ENCODE measurements at regions not wholly inside any gene's neighbourhood (a gene's known extent, or its start where the extent isn't known, plus 50 kb on each side); places are given as distances from the start of the nearest gene placed in this dataset.

DNA sequence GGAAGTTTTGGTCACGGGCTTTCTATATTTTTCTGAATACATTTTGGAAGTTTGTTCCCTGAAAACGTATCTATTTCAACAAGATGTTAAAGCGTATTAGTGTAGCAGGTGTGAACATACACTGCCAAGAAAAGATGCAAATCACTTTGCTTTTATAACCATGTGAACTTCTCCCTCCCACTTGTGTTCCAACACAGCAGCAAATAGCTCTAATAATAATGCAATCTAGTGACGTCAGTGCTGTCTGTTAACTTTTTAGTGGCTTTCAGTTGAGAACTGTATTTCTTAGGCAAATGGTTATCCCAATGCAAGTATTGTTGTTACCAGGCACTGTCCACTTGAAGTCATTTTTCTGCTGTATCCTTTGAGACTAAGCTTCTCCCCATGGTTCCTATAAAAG is 188.4 kb upstream of the IGFBP3 start:
- H3K27ac Mint-ChIP-seq (ENCODE audit: unreplicated experiment), result no peak overlapping the region
- intact Hi-C loops (cut with micrococcal nuclease; ENCODE audit: unreplicated experiment), result no loop called here

DNA sequence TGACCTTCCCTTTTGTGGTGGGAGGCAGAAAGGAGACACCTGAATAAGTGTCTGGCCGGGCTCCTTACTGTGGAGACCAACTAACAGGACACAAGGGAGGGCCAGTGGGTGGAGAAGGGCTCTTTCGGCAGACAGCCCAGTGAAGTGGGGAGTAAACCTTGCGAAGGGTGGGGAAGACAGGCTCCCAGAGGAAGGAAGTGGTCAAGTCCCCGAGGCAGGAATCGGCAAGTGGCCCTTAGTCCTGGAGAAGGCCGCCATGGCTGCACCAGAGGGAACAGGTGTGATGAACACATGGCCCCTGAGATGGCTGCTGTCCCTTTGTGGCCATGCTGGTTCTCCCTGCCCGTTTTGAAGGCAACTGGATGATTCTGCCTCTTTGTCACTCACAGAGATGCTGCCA is 187.2 kb upstream of the IGFBP3 start:
- no peaks in the 10 kb centered on the region for H3K9me3 Mint-ChIP-seq (ENCODE audit: low read depth, unreplicated experiment)
- intact Hi-C loops (cut with micrococcal nuclease; ENCODE audit: unreplicated experiment), result no loop called here
- H3K27ac Mint-ChIP-seq (ENCODE audit: unreplicated experiment), result no peak overlapping the region
- TF ChIP-seq, protein P1, sequence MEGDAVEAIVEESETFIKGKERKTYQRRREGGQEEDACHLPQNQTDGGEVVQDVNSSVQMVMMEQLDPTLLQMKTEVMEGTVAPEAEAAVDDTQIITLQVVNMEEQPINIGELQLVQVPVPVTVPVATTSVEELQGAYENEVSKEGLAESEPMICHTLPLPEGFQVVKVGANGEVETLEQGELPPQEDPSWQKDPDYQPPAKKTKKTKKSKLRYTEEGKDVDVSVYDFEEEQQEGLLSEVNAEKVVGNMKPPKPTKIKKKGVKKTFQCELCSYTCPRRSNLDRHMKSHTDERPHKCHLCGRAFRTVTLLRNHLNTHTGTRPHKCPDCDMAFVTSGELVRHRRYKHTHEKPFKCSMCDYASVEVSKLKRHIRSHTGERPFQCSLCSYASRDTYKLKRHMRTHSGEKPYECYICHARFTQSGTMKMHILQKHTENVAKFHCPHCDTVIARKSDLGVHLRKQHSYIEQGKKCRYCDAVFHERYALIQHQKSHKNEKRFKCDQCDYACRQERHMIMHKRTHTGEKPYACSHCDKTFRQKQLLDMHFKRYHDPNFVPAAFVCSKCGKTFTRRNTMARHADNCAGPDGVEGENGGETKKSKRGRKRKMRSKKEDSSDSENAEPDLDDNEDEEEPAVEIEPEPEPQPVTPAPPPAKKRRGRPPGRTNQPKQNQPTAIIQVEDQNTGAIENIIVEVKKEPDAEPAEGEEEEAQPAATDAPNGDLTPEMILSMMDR (IDR thresholded peaks at IDR 0.05; ENCODE audit: unreplicated experiment), result no peak
- no TSS peak for BruUV-seq (replicated peaks)
- no peaks in the 10 kb centered on the region for H3K27me3 Mint-ChIP-seq (ENCODE audit: unreplicated experiment)
- CTCF ChIA-PET, result interaction anchor here (0.9 to 1.1 kb wide), 2 partner anchors 13 to 31 kb away, joined by 3 read pairs; no protein-coding TSS in a partner anchor
- no peaks in the 10 kb centered on the region for H3K4me1 Mint-ChIP-seq (ENCODE audit: low read depth, unreplicated experiment)
- no peak overlapping the region for H3K4me3 Mint-ChIP-seq (ENCODE audit: low read depth, unreplicated experiment)
- no peak for DNase-seq
- H3K36me3 Mint-ChIP-seq (ENCODE audit: insufficient read depth, unreplicated experiment), result no peaks in the 10 kb centered on the region

More for the DNA sequence above, 188.4 kb upstream of the IGFBP3 start:
- no peak for DNase-seq
- no peaks in the 10 kb centered on the region for H3K4me1 Mint-ChIP-seq (ENCODE audit: low read depth, unreplicated experiment)
- no peaks in the 10 kb centered on the region for H3K36me3 Mint-ChIP-seq (ENCODE audit: insufficient read depth, unreplicated experiment)
- no peaks in the 10 kb centered on the region for H3K27me3 Mint-ChIP-seq (ENCODE audit: unreplicated experiment)
- H3K9me3 Mint-ChIP-seq (ENCODE audit: low read depth, unreplicated experiment), result no peaks in the 10 kb centered on the region
- CTCF ChIA-PET, result interaction anchor here (0.8 kb wide), 1 partner anchor 11 kb away, joined by 3 read pairs; no protein-coding TSS in a partner anchor
- no TSS peak for BruUV-seq (replicated peaks)
- H3K4me3 Mint-ChIP-seq (ENCODE audit: low read depth, unreplicated experiment), result no peak overlapping the region
- TF ChIP-seq, protein P1 (IDR thresholded peaks at IDR 0.05; ENCODE audit: unreplicated experiment), result no peak

DNA sequence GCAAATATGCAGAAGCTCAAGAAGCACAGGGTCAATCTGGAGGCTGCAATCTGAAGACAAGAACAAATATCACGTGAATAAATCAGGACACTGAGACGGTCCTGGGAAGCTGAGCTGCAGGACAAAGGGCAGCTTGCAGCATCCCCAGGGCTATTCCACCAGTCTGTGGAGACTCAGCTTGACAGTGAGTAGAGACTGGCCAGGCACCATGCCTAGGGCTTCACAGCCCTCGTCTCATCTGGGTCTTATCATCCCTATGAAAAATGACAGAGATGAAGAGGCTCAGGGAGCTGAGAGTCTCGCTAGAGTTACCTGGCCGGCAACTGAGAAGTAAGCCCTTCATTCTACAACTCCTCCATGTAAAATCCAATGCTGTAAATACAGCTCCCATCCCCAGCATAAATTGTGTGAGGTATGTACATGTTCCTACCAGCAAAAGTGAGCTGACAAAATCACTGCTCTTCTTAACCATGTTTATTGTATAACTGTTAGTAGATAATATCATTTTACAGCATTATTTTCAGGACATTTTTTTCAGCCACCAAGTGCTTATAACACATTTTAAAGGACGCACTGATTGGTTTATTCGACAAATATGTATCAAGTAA is 186.6 kb upstream of the IGFBP3 start:
- BruUV-seq (replicated peaks), result no TSS peak
- H3K27me3 Mint-ChIP-seq (ENCODE audit: unreplicated experiment), result no peaks in the 10 kb centered on the region
- H3K36me3 Mint-ChIP-seq (ENCODE audit: insufficient read depth, unreplicated experiment), result no peaks in the 10 kb centered on the region
- CTCF ChIA-PET, result interaction anchor here (0.9 to 1.1 kb wide), 2 partner anchors 13 to 32 kb away, joined by 3 read pairs; no protein-coding TSS in a partner anchor
- DNase-seq, result no peak
- no peak overlapping the region for H3K4me3 Mint-ChIP-seq (ENCODE audit: low read depth, unreplicated experiment)
- TF ChIP-seq, protein P1 (IDR thresholded peaks at IDR 0.05; ENCODE audit: unreplicated experiment), result no peak
- H3K27ac Mint-ChIP-seq (ENCODE audit: unreplicated experiment), result no peak overlapping the region
- no peaks in the 10 kb centered on the region for H3K4me1 Mint-ChIP-seq (ENCODE audit: low read depth, unreplicated experiment)
- no peaks in the 10 kb centered on the region for H3K9me3 Mint-ChIP-seq (ENCODE audit: low read depth, unreplicated experiment)
- intact Hi-C loops (cut with micrococcal nuclease; ENCODE audit: unreplicated experiment), result no loop called here

DNA sequence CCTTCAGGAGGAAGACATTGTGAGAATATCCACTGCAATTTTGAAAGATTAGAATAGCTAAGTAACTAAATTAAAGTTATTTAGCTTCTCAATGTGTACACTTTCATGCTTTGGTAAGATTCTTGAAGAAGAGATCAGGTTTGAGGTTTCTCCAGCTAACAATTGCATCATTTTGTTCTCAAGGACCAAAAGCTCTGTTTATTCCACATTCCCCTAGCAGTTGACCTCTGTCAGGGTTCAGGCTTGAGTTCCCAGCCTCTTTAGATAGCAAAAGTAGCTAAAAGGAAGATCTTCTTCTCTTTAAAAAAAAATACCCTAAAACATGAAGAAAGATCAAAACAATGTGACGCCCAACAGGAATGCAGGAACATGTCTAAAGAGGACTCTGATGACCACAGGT is 179.4 kb upstream of the IGFBP3 start:
- DNase-seq, result no peak
- H3K27ac Mint-ChIP-seq (ENCODE audit: unreplicated experiment), result no peak overlapping the region
- H3K4me1 Mint-ChIP-seq (ENCODE audit: low read depth, unreplicated experiment), result peaks cover 17% of the 10 kb centered on the region
- no peaks in the 10 kb centered on the region for H3K27me3 Mint-ChIP-seq (ENCODE audit: unreplicated experiment)
- intact Hi-C loops (cut with micrococcal nuclease; ENCODE audit: unreplicated experiment), result no loop called here
- H3K9me3 Mint-ChIP-seq (ENCODE audit: low read depth, unreplicated experiment), result peaks cover 3% of the 10 kb centered on the region
- H3K4me3 Mint-ChIP-seq (ENCODE audit: low read depth, unreplicated experiment), result no peak overlapping the region
- TF ChIP-seq, protein P1 (IDR thresholded peaks at IDR 0.05; ENCODE audit: unreplicated experiment), result no peak
- BruUV-seq (replicated peaks), result no TSS peak
- H3K36me3 Mint-ChIP-seq (ENCODE audit: insufficient read depth, unreplicated experiment), result no peaks in the 10 kb centered on the region
- CTCF ChIA-PET, result no interaction called here

All from Calu3 (cell line).